Progenitor cell of endocrine pancreas (in vitro differentiated cells): ENCODE measurements at regions not wholly inside any gene's neighbourhood (a gene's known extent, or its start where the extent isn't known, plus 50 kb on each side); places are given as distances from the start of the nearest gene placed in this dataset.
"Not testable (repeated sequence)": the region's sequence is repeated elsewhere in the genome, so short reads cannot be mapped to it uniquely, and the experiment has no call there.

Source experiments
- DNase-seq: peaks from one replicate; pipeline ENCODE4 v3.0.0; 2021; ENCODE audit warnings: low spot score; ENCODE audit not compliant: unreplicated experiment
- H3K27ac Mint-ChIP-seq: 2 replicates; pipeline ENCODE4 v1.8.0; 2021; ENCODE audit warnings: mild to moderate bottlenecking, moderate library complexity, mixed read lengths
- H3K27me3 Mint-ChIP-seq: 2 replicates; pipeline ENCODE4 v1.8.0; 2021; ENCODE audit warnings: mixed read lengths
- H3K36me3 Mint-ChIP-seq: 2 replicates; pipeline ENCODE4 v1.8.0; 2022; ENCODE audit warnings: mixed read lengths; ENCODE audit not compliant: insufficient read depth
- H3K4me1 Mint-ChIP-seq: 2 replicates; pipeline ENCODE4 v1.8.0; 2021; ENCODE audit warnings: low read depth, mixed read lengths
- H3K4me3 Mint-ChIP-seq: 2 replicates; pipeline ENCODE4 v1.8.0; 2021; ENCODE audit warnings: low read depth, mild to moderate bottlenecking, moderate library complexity, mixed read lengths
- H3K9me3 Mint-ChIP-seq: 2 replicates; pipeline ENCODE4 v1.8.0; 2021; ENCODE audit warnings: low read depth, mixed read lengths
- TF ChIP-seq, protein P1 (sequence below): fragments of 200-600 bp; sonication (generic); IDR thresholded peaks from one replicate; pipeline ENCODE4 v1.5.0; 2021; ENCODE audit warnings: antibody characterized with exemption, mild to moderate bottlenecking; ENCODE audit not compliant: unreplicated experiment

DNA sequence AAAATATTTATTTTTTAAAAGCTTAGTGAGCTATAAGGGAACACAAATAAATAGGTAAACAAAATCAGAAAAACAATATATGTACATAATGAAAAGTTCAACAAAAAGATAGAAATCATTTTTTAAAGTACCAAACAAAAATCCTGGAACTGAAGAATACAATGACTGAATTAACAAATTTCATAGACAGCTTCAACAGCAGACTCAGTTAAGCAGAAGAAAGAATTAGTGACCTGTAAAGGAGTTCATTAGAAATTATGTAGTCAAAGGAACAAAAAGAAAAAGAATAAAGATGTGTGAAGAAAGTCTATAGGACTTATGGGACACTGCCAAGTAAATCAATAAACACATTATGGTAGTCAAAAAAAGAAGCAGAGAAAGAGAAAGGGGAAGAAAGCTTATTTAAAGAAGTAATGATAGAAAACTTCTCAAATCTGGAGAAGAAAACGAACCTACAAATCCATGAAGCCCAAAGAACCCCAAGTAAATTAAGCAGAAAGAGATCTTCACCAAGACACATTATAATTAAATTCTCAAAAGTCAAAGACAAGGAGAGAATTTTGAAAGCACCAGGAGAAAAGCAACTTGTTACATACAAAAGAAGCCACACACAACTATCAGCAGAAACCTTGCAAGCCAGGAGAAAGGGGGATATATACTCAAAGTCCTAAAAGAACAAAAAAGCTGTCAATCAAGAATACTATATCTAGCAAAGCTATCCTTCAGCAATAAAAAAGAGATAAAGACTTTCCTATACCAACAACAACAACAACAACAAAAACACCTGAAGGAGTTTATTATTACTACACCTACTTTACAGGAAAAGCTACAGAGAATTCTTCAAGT lies 338.9 kb downstream of the PTTG2 start:
- H3K9me3 Mint-ChIP-seq, result peaks cover 32% of the 10 kb centered on the region
- H3K27ac Mint-ChIP-seq, result no peak overlapping the region
- TF ChIP-seq, protein P1, sequence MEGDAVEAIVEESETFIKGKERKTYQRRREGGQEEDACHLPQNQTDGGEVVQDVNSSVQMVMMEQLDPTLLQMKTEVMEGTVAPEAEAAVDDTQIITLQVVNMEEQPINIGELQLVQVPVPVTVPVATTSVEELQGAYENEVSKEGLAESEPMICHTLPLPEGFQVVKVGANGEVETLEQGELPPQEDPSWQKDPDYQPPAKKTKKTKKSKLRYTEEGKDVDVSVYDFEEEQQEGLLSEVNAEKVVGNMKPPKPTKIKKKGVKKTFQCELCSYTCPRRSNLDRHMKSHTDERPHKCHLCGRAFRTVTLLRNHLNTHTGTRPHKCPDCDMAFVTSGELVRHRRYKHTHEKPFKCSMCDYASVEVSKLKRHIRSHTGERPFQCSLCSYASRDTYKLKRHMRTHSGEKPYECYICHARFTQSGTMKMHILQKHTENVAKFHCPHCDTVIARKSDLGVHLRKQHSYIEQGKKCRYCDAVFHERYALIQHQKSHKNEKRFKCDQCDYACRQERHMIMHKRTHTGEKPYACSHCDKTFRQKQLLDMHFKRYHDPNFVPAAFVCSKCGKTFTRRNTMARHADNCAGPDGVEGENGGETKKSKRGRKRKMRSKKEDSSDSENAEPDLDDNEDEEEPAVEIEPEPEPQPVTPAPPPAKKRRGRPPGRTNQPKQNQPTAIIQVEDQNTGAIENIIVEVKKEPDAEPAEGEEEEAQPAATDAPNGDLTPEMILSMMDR, result no peak
- peaks cover 5% of the 10 kb centered on the region for H3K36me3 Mint-ChIP-seq
- no peaks in the 10 kb centered on the region for H3K4me1 Mint-ChIP-seq
- no peak overlapping the region for H3K4me3 Mint-ChIP-seq
- DNase-seq, result no peak
- H3K27me3 Mint-ChIP-seq, result no peaks in the 10 kb centered on the region

DNA sequence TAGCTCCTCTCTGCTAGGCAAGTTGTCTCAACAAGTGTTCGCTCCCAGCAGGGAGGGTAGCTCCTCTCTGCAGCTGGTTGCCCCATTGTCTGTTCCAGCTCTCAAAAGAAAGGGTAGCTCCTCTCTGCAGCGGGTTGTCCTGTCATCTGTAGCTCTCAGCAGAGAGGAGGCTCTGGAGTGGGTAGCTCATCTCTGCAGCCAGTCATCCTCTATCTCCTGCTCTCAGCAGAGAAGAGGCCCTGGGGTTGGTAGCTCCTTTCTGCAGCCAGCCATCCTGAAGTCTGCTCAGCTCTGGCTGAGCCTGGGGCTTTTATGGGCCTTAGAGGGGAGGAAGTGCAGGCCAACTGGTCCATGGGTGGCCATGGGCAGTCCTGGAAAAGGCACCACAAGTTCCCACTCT lies 342.7 kb downstream of the PTTG2 start:
- Mint-ChIP-seq H3K27me3 (no peaks in the 10 kb centered on the region), H3K4me1 (no peaks in the 10 kb centered on the region), H3K9me3 (peaks cover 23% of the 10 kb centered on the region), H3K27ac (no peak overlapping the region), H3K36me3 (peaks cover 2% of the 10 kb centered on the region), H3K4me3 (no peak overlapping the region)
- TF ChIP-seq, protein P1, result no peak
- no peak for DNase-seq

DNA sequence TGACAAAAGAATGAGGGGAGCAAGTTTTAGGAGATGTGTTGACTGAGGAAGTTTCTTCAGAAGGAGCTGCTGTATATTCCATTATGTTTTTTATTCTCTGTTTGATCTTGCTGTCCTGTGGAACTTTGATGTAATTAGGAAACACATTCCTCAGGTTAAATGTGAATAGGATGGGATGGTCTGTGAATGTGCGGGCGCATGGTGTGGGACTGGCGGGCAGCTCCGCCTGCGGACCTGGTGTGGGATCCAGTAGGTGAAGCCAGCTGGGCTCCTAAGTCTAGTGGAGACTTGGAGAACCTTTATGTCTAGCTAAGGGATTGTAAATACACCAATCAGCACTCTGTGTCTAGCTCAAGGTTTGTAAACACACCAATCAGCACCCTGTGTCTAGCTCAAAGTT lies 344.3 kb downstream of the PTTG2 start:
- H3K9me3 Mint-ChIP-seq, result peaks cover 14% of the 10 kb centered on the region
- H3K27me3 Mint-ChIP-seq, H3K4me3 Mint-ChIP-seq, DNase-seq, H3K36me3 Mint-ChIP-seq, H3K27ac Mint-ChIP-seq, H3K4me1 Mint-ChIP-seq: not testable (repeated sequence)

DNA sequence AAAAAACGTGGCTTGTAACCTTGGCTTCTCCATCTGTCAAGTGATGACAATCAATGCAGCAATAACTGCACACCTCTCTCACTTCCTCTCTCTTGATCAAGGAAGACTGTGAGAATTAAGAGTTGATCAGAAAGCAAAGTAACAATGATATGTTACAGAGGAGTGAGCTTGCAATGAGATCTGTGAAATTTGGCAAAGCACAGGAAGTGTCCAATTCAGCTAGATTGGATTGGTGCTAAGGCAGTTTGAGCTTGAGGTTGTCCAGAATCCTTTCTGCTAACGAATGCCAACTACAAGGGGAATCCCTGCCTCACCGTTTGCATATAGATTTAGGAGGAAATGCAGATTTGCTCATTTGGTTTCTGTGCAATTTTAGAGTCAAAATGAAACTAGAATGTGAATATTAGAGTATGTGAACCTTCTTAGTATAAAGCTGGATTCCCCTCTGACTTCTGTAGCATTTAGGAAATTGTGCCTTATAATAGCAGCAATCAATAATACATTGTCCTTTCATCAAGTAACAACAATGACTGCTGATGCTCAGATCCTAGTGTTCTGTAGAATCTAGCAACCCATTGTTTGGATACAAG lies 346.4 kb downstream of the PTTG2 start:
- TF ChIP-seq, protein P1, result no peak
- peaks cover 5% of the 10 kb centered on the region for H3K9me3 Mint-ChIP-seq
- H3K27me3 Mint-ChIP-seq, result no peaks in the 10 kb centered on the region
- no peaks in the 10 kb centered on the region for H3K4me1 Mint-ChIP-seq
- H3K4me3 Mint-ChIP-seq, result no peak overlapping the region
- no peak for DNase-seq
- H3K36me3 Mint-ChIP-seq, result no peaks in the 10 kb centered on the region
- no peak overlapping the region for H3K27ac Mint-ChIP-seq

DNA sequence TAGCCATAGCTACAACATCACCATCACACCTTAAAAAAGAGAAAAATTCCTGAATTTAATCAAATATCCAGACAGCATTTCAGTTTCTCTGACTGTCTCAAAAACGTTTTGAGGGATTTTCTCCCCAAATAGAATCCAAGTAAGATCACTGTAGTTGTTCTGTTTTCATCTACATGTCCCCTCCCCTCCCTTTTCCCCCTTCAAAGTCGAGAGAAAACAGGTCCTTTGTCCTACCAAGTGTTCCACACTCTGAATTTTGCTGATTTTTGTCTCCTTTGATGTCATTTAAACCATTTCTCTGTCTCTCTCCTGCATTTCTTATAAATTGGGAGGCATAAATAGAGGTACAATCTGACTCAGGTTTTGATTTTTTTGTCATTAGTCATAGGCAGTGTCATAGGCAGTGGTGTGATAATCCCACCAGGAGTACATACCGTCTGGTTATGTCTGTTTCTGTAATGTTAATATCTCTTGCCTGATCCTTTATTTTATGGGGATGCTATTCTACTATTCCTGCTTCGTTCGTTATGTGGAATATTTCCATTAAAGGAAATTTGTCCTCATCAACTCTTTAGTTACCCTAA lies 348.6 kb downstream of the PTTG2 start:
- Mint-ChIP-seq H3K4me1 (no peaks in the 10 kb centered on the region), H3K4me3 (no peak overlapping the region), H3K36me3 (no peaks in the 10 kb centered on the region), H3K27me3 (no peaks in the 10 kb centered on the region), H3K9me3 (peaks cover 6% of the 10 kb centered on the region), H3K27ac (no peak overlapping the region)
- TF ChIP-seq, protein P1, result no peak
- DNase-seq, result no peak
